GM10266 (cell line): ENCODE measurements at regions not wholly inside any gene's neighbourhood (a gene's known extent, or its start where the extent isn't known, plus 50 kb on each side); places are given as distances from the start of the nearest gene placed in this dataset.

Experiments used
- DNase-seq: peaks from one replicate; pipeline ENCODE4 v3.0.0; 2012; ENCODE audit errors: extremely low spot score
- CTCF ChIP-seq: IDR thresholded peaks from 2 replicates; pipeline ENCODE4 v1.5.1; 2012; ENCODE audit warnings: mild to moderate bottlenecking, low read depth; ENCODE audit not compliant: control insufficient read depth, insufficient read depth; ENCODE audit errors: missing control alignments

DNA sequence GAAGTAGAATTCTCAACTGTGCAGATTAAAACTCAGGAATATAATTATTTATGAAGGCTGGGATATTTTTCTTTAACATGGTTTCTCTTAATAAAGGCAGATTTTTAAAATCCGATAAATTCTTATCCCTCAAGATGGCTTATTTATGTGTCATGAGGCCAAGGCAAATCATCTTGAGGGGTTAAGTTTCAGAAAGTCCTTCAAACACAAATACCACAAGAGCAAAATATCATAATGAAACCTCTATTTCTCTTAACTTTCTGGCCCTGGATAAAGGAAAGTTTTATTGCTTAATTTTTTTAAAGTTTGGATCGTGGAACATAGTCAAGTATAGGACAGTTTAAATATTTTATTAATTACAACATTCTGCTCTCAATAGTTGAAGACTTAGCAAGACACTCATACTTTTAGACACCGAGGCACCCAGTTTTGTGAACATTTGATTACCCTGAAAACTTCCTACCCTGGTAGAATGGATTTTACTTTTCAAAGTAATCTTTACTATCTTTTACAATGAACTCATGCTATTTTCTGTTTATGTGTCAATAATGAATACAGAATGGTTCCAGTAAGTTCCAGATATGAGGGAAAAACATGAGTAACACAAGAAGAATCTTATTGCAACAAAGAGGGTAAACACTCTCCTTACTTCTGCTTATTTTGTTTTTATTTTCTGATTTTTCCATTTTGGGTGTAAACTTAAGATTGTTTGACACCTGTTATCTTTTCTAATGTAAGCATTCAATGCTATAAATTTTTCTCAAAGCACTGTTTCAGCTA lies 200.7 kb upstream of the IL15 start:
- TF ChIP-seq CTCF: no peak

DNA sequence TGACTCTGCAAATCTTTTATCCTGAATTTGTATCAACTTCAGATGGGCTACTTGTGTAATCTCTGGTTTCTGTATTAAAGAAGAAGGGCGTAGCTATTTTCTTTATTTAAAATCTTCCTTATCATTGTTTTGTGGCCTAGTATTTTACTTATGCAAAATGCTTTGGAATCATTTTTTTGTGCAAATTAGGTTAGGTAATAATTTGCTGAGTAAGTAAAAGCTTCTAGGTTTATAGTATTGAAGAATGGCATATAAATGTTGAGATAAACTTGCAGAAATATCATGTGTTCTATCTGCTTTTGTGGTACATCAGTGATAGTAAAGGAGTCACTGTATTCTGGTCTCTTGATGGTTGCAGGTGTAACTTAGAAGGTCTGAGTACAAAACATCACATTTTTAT lies 197.2 kb upstream of the IL15 start:
- TF ChIP-seq CTCF: no peak
- no peak for DNase-seq

More for the DNA sequence above, 200.7 kb upstream of the IL15 start:
- DNase-seq: no peak

DNA sequence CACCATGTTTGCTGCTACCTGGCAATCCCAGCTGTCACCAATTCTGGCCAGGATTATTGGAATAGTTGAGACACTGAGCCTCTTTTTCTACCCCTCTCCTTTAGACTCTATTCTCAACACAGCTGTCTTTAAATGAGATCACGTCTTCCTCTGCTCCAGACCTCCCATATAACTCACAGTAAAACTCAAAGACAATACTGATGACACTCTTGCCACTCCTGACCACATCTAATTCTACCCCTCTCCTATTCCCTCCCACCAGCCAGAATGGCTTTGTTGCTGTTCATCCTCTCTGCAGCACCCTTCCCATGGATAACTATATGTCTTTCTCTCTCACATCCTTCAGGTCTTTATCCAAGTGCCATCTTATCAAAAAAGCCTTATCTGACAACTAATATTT lies 188.6 kb upstream of the IL15 start:
- no peak for DNase-seq
- no peak for TF ChIP-seq CTCF

DNA sequence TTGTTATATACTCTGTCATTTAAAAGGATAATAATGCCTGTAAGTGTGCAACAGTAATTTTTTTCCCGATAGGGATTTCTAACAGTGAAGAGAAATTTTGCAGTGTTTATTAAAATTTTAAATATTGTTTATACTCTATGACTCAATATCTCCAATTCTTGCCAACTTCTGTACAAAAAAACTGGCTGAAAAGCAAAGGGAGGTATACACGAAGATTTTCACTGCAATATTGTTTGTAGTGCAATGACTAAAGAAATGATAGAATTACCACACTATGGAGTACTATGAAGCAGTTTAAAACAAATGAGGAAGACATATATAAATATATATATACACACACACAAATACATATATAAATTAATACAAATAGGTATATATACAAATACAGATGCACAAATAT lies 187.9 kb upstream of the IL15 start:
- TF ChIP-seq CTCF: no peak
- DNase-seq: no peak

GRCh38 chr4:141449927-141450326 lies 186.5 kb upstream of the IL15 start:
- DNase-seq: no peak
- TF ChIP-seq CTCF: no peak

- no peak for DNase-seq
- no peak for TF ChIP-seq CTCF
These were observed 180.7 kb upstream of the IL15 start for GRCh38 chr4:141455651-141456050.

GRCh38 chr4:141457653-141458052 lies 178.7 kb upstream of the IL15 start:
- no peak for TF ChIP-seq CTCF
- no peak for DNase-seq
